Sigmoid colon (tissue), 4 donors: ENCODE measurements at regions not wholly inside any gene's neighbourhood (a gene's known extent, or its start where the extent isn't known, plus 50 kb on each side); places are given as distances from the start of the nearest gene placed in this dataset.

Experiments
- CTCF ChIP-seq, 4 experiments: fragments of 450-650 bp in 3 of 4; fragments of 200-600 bp in 1 of 4; IDR thresholded peaks; one replicate each; pipeline ENCODE4 v1.5.1; 2016 to 2019; ENCODE audit warnings: antibody characterized with exemption in 4 of 4, mild to moderate bottlenecking in 3 of 4, moderate library complexity in 2 of 4
- POLR2A ChIP-seq, 2 donors: fragments of 450-650 bp; IDR thresholded peaks; one replicate each; pipeline ENCODE4 v1.6.1; 2016; ENCODE audit warnings: antibody characterized with exemption in 2 of 2, mild to moderate bottlenecking in 2 of 2, moderate library complexity in 2 of 2
- POLR2AphosphoS5 ChIP-seq, 4 donors: sonication (generic); formaldehyde crosslinking; IDR thresholded peaks; one replicate each; pipeline ENCODE4 v1.6.1; 2017; ENCODE audit warnings: antibody characterized with exemption in 4 of 4

DNA sequence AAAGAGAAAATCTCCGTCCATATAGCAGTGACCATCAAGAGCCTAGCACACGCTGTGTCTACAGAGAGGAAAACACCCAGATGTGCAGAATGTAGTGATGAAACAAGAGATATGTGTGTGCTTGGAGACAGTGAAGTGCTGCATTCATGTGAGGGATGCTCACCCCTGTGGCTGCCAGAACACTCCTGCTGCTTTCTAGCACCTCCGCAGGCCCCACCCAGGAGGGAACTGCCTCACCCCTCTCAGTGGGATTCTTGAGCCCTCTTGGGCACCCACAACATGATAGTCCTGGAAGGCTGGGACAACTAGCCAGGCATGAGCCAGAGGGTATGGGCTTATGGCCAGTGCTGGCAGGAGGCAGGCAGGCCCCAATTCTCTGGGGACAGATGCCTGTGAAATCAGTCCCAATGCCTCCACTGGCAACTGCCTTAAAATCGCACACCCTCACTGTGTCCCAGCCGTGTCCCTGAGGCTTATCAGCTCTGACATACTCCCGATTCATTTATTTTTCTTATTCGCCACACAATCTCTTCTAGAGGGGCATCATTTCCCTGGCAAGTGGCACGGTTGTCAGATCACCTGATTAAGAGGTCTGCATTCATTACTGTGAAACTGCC lies 73.2 kb upstream of the FSTL4 start:
- TF ChIP-seq CTCF (IDR thresholded peaks at IDR 0.05) (no peak), POLR2AphosphoS5 (IDR thresholded peaks at IDR 0.05) (no peak), POLR2A (IDR thresholded peaks at IDR 0.05) (no peak)
